Keratinocyte (primary cell): ENCODE measurements at regions not wholly inside any gene's neighbourhood (a gene's known extent, or its start where the extent isn't known, plus 50 kb on each side); places are given as distances from the start of the nearest gene placed in this dataset.

Source experiments
- DNase-seq: peaks from one replicate; pipeline ENCODE4 v3.0.0-alpha.2; 2011; ENCODE audit warnings: low read depth, missing footprints, low spot score
- FAIRE-seq: peaks from 2 replicates; lab custom pipeline; 2011; peaks lifted over from hg19 to GRCh38; lab: Jason Lieb, UNC
- H2AFZ ChIP-seq: 2 replicates; pipeline ENCODE4 v1.6.0; 2012; ENCODE audit warnings: low read length, control low read depth, inconsistent platforms; ENCODE audit not compliant: control insufficient read depth
- H3K27ac ChIP-seq: 2 replicates; pipeline ENCODE4 v1.5.1; 2011; ENCODE audit warnings: low read length; ENCODE audit not compliant: control insufficient read depth, insufficient read depth
- H3K27me3 ChIP-seq: 3 replicates; pipeline ENCODE4 v1.6.0; 2011; ENCODE audit warnings: low read length; ENCODE audit not compliant: control insufficient read depth, insufficient read depth; ENCODE audit errors: extremely low read depth
- H3K36me3 ChIP-seq, 2 experiments: 2 replicates in 1 of 2; 3 replicates in 1 of 2; pipeline ENCODE4 v1.5.1; 2011; ENCODE audit warnings: low read length in 2 of 2, mild to moderate bottlenecking in 1 of 2; ENCODE audit not compliant: control insufficient read depth in 2 of 2, insufficient read depth in 2 of 2; ENCODE audit errors: extremely low read depth in 1 of 2
- H3K4me1 ChIP-seq: 3 replicates; pipeline ENCODE4 v1.5.1; 2011; ENCODE audit warnings: low read length; ENCODE audit not compliant: control insufficient read depth, insufficient read depth; ENCODE audit errors: extremely low read depth
- H3K4me2 ChIP-seq: 3 replicates; pipeline ENCODE4 v1.6.0; 2011; ENCODE audit warnings: low read depth, low read length; ENCODE audit not compliant: control insufficient read depth, insufficient read depth; ENCODE audit errors: extremely low read depth
- H3K4me3 ChIP-seq, 3 experiments: fragments of 200-600 bp in 1 of 3; sonication (generic) in 1 of 3; 2 replicates in 2 of 3; 3 replicates in 1 of 3; pipeline ENCODE4 v1.5.1; 2011 to 2016; ENCODE audit warnings: low read length in 3 of 3, mild to moderate bottlenecking in 3 of 3, control low read depth in 2 of 3, inconsistent platforms in 1 of 3, low read depth in 1 of 3, mixed read lengths in 1 of 3, mixed run types in 1 of 3, moderate library complexity in 1 of 3; ENCODE audit not compliant: control insufficient read depth in 2 of 3, insufficient read depth in 2 of 3; ENCODE audit errors: extremely low read depth in 1 of 3
- H3K79me2 ChIP-seq: 2 replicates; pipeline ENCODE4 v1.6.0; 2012; ENCODE audit warnings: low read length; ENCODE audit not compliant: control insufficient read depth, insufficient read depth
- H3K9ac ChIP-seq: 3 replicates; pipeline ENCODE4 v1.6.0; 2011; ENCODE audit warnings: low read length; ENCODE audit not compliant: control insufficient read depth, insufficient read depth; ENCODE audit errors: extremely low read depth
- H3K9me1 ChIP-seq: 3 replicates; pipeline ENCODE4 v1.6.0; 2011; ENCODE audit warnings: low read length; ENCODE audit not compliant: control insufficient read depth, insufficient read depth; ENCODE audit errors: extremely low read depth
- H3K9me3 ChIP-seq: 2 replicates; pipeline ENCODE4 v1.5.1; 2012; ENCODE audit warnings: low read depth, low read length; ENCODE audit not compliant: control insufficient read depth
- H4K20me1 ChIP-seq: 3 replicates; pipeline ENCODE4 v1.6.0; 2011; ENCODE audit warnings: low read length; ENCODE audit not compliant: control insufficient read depth, insufficient read depth; ENCODE audit errors: extremely low read depth
- CTCF ChIP-seq, 3 experiments: IDR thresholded peaks in 1 of 3; conservative IDR thresholded peaks in 1 of 3; optimal IDR thresholded peaks in 1 of 3; 2 replicates in 2 of 3; 3 replicates in 1 of 3; pipeline versions ENCODE3 to v1.5.1; 2011; ENCODE audit warnings: low read length in 3 of 3, mild to moderate bottlenecking in 3 of 3, moderate library complexity in 2 of 3, control low read depth in 1 of 3, inconsistent platforms in 1 of 3; ENCODE audit not compliant: insufficient read depth in 2 of 3; ENCODE audit errors: extremely low read depth in 1 of 3
- EZH2 ChIP-seq: IDR thresholded peaks from one replicate; pipeline ENCODE4 v1.6.1; 2012; ENCODE audit warnings: inconsistent platforms, mild to moderate bottlenecking, low read length, moderate library complexity
- dilution Hi-C: fragments of 300-500 bp; cut with MboI; formaldehyde crosslinking; loops from one replicate; pipeline ENCODE4 v1.7.0; 2020; ENCODE audit warnings: low sequenced_read_pairs; ENCODE audit not compliant: extremely low pct_ligation_motif_present

GRCh38 chr11:116614306-116615210 is 158.2 kb downstream of the BUD13 start:
- no peak for DNase-seq
- Histone ChIP-seq H4K20me1 (no peaks in the 10 kb centered on the region), H2AFZ (no peak overlapping the region), H3K27me3 (no peaks in the 10 kb centered on the region), H3K9me3 (no peaks in the 10 kb centered on the region), H3K4me2 (no peak overlapping the region), H3K4me1 (no peaks in the 10 kb centered on the region), H3K9me1 (no peaks in the 10 kb centered on the region), H3K36me3 (no peaks in the 10 kb centered on the region), H3K27ac (no peak overlapping the region), H3K79me2 (no peaks in the 10 kb centered on the region), H3K9ac (no peak overlapping the region), H3K4me3 (no peak overlapping the region)
- dilution Hi-C loops: no loop called here
- TF ChIP-seq EZH2: no peak
- no peak for TF ChIP-seq CTCF (optimal IDR thresholded peaks at IDR 0.05 in 1 of 3, IDR thresholded peaks at IDR 0.05 in 1 of 3, conservative IDR thresholded peaks at IDR 0.05 in 1 of 3; ENCODE audit: extremely low read depth in 1 of 3, insufficient read depth in 2 of 3, low read length in 3 of 3)
- FAIRE-seq: no peak

GRCh38 chr11:116613206-116613875 is 159.4 kb downstream of the BUD13 start:
- no peaks in the 10 kb centered on the region for H3K9me1 ChIP-seq
- H3K79me2 ChIP-seq: no peaks in the 10 kb centered on the region
- no peak overlapping the region for H3K4me3 ChIP-seq
- H2AFZ ChIP-seq: no peak overlapping the region
- dilution Hi-C loops: no loop called here
- TF ChIP-seq EZH2 (no peak), CTCF (optimal IDR thresholded peaks at IDR 0.05 in 1 of 3, IDR thresholded peaks at IDR 0.05 in 1 of 3, conservative IDR thresholded peaks at IDR 0.05 in 1 of 3; ENCODE audit: extremely low read depth in 1 of 3, insufficient read depth in 2 of 3, low read length in 3 of 3) (no peak)
- H3K36me3 ChIP-seq: no peaks in the 10 kb centered on the region
- H3K9ac ChIP-seq: no peak overlapping the region
- FAIRE-seq: no peak
- H3K4me2 ChIP-seq: no peak overlapping the region
- H4K20me1 ChIP-seq: no peaks in the 10 kb centered on the region
- no peaks in the 10 kb centered on the region for H3K27me3 ChIP-seq
- H3K4me1 ChIP-seq: no peaks in the 10 kb centered on the region
- H3K9me3 ChIP-seq: no peaks in the 10 kb centered on the region
- H3K27ac ChIP-seq: no peak overlapping the region
- no peak for DNase-seq
